ENCODE measurements at regions not wholly inside any gene's neighbourhood (a gene's known extent, or its start where the extent isn't known, plus 50 kb on each side); places are given as distances from the start of the nearest gene placed in this dataset.

DNA sequence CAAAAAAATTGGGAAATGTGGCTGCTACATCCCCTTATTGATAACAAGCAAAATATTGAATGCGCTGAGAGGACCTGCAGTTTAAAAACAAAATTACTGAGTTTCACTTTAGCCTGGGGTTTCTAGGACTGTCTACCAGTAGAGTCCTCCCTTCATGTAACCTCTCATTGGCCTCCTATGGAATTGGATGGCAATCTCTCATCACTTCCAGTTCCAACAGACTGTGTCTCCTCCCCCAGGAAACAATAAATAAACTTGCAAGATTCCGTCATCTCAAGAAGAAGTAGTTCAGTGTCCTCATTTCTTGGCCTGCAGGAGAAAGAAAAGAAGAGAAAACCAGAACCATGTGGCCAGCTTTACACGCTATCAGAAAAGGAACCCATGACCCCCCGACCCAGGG, 123.8 kb downstream of the TLE3 start:
- TF ChIP-seq CTCF (IDR thresholded peaks at IDR 0.05) = no peak
- TF ChIP-seq POLR2A (IDR thresholded peaks at IDR 0.05) = no peak

Measured in thyroid gland (tissue), 4 donors.